ENCODE measurements at regions not wholly inside any gene's neighbourhood (a gene's known extent, or its start where the extent isn't known, plus 50 kb on each side); places are given as distances from the start of the nearest gene placed in this dataset.
"Not testable (repeated sequence)": the region's sequence is repeated elsewhere in the genome, so short reads cannot be mapped to it uniquely, and the experiment has no call there.

DNA sequence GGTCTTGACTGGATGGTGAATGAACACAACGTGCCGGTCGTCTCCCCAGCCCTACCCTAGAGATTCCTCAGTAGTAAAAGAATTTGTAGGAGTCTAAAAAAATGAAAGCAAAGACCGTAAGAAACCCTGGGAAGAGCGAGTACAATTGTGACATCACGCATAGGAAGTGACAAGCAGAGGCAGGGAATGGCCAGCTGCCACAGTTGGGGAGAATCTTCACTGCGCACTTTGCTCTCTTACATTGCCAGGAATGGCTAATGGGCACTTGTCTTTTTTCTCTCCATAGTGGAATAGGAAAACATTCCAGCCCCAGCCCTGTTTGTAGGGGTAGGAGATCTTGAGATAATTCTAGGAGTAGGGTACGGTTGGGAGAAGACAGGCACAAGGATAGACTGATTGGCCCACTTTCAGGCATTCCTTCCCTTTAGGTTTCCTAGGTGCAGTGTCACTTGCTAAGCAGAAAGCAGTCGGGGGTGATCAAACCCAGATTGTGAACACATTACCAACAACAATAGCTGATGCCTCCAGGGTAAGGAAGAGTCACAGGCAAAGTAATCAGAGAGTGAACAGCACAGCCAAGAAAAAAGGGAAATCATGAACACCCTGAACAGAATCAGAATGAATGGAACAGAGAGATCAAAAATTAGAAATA lies 302.7 kb downstream of the MAN2A1 start:
- DNase-seq, result no peak

DNA sequence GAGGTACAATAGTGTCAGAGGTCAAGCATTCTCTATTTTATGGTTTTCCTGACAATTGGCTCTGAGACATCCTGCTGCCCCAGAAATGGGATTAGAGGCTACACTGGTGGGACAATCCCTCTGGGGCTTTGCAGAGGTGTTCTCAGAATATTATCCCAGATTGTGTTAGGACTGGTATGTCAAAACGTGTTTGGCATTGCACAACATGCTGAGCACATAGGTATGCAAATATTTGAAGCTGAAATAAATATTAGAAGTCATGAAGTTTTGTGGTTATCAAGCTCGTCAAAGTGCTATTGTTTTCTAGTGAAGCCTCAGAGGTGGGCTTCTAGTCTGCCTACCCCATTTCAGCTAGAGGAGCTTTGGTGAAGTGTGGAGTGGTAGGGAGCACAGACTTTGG lies 304.4 kb downstream of the MAN2A1 start:
- DNase-seq, result no peak

DNA sequence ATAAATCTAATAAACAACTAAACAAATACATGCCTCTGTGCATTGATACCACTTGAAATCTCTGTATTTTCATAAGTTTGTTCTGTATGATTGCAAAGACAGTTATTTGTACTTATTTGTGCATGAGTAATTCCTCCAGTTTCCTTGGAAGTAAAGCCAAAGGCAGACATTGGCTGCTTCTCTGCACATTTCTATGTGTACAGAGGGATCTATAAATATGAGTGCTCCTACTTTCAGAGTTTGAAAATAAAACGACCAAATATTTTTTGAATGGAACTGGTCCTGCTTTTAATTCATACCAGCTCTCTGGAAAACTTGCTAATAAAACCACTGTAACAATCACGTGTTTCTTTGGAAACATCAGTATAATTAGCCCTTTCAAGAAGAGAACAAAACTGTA lies 306.5 kb downstream of the MAN2A1 start:
- DNase-seq, result no peak

DNA sequence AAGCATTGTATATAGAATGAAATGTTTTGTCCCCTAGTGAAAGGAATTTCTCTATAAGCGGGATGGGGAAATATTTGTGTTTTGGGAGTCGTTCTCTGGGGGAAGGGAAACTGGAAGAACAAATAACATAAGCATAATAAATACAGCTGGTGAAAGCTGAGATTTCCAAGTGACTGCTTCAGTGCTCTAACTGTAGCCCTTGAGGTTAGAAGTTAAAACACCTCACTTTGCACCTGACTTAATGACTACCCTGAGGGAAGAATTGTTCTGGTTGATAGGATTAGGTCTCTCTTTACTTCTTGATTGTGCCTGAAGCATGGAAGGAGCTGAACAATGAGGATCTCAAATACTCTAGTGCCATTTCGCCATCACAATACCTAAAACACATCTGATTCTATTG lies 307.4 kb downstream of the MAN2A1 start:
- no peak for DNase-seq

DNA sequence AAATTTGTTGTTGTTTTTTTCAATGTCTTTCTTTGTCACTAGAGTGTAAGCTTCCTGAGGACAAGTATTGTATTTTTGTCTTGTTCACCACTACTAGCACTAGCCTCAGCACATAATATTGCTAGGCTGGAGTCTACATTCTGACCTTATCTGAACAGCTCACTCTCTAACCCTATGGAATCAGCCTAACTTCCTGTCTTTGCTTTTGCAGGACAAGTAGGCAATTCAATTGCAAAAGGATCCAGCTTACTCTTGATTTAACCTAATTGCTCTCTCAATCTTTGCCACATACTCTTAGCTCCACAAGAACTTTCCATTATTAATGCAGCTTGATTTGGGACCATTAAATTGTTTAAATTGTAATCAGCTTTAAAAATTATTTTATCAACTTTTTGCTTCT lies 308.5 kb downstream of the MAN2A1 start:
- no peak for DNase-seq

DNA sequence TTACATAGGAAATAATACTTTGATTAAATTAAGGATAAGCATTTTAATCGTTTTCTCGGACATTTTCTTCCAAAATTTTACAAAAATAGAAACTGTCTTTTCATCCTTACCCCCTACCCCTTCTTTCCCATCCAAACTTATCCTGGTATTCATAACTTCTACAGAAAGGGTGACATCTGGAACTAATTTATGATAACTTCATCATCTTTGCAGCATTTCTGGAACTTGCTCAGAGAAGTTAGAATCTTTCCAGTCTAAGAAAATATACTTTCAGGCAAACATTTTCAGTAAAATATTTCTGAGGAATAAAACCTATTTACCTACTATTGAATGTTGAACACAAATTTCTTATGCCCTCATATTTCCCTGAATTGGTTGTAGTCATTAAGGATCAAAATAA lies 309.0 kb downstream of the MAN2A1 start:
- no peak for DNase-seq

DNA sequence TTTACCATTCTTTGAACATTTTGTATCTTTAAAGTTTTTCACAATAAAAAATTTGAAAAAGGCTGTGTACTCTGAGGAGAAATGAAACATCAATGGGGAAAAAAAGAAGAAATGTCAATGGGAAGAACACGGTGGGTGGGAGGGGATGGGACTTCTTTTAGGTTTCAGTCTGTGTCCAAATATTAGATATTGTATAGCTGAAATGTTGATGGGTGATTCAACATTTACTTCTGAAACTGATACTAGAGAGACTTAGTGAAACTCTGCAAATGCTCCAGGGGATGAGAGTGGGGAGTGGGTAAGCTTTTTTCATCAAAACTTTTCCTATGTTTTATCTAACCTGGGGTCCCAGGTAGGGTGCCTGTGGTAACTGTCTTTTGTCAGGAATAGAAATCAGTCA lies 311.9 kb downstream of the MAN2A1 start:
- no peak for DNase-seq

DNA sequence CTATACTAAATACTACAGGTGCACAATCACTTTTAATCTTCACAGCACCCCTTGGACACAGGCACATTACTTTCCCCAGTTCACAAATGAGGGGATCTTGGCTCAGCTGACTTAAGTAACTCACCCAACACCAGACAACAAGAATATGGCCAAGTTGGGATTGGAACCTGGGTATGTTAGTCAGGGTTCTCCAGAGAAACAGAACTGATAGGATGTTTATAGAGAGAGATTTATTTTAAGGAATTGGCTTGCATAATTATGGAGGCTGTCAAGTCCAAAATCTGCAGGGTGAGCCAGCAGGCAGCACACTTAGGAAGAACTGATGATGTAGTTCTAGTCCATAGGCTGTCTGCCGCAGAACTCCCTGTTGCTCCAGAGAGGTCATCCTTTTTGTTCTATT lies 312.9 kb downstream of the MAN2A1 start:
- no peak for DNase-seq

DNA sequence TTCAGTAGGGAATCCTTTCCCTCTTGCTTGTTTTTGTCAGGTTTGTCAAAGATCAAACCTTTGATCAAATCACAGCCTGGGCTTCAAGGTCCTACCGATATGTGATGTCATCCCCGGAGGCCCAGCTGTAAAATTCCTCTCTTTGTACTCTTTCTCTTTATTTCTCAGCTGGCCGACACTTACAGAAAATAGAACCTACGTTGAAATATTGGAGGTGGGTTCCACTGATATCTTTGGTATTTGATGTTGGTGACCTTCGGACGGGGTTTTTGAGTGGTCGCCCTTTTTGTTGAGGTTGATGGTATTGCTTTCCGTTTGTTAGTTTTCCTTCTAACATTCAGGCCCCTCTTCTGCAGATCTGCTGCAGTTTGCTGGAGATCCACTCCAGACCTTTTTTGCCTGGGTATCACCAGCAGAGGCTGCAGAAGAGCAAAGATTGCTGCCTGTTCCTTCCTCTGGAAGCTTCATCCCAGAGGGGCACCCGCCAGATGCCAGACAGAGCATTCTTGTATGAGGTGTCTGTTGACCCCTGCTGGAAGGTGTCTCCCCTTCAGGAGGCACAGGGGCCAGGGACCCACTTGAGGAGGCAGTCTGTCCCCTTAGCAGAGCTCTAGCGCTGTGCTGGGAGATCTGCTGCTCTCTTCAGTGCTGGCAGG lies 316.3 kb downstream of the MAN2A1 start:
- not testable (repeated sequence) for DNase-seq

DNA sequence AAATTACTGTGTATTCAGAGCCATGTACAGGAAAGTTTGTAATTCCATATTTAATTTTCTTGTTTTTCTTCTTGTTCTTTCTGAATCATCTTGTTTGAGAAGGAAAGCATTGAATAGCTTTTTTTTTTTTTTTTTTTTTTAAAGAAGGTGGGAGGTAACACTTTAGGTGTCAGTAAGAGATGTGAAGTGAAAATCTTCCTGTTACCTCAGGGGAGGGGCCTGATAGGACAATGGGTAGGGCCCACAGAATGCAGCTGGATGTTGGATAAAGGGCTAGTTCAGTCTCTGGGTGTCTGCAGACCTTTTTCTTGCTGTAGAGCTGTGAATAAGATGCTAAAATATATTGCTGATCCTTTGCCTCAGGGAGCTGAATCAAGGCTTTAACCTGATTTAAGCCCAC lies 317.4 kb downstream of the MAN2A1 start:
- no peak for DNase-seq

DNA sequence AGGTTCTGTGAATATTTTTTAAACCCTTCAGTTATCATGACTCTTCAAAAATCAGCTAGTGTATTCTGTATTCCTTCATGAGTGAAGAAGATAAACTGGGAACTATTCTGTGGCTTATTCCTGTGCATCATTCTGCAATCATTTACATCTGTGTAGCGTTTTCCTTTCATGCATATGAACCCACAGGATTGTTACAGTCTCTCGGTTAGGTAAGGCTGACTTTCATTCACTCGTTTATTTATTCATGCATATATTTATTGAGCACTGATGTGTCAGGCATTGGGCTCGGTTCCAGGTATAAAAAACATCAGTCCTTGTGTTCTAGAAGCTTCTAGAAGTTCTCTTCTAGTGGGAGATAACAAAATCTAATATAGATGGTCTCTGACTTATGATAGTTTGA lies 318.4 kb downstream of the MAN2A1 start:
- no peak for DNase-seq

DNA sequence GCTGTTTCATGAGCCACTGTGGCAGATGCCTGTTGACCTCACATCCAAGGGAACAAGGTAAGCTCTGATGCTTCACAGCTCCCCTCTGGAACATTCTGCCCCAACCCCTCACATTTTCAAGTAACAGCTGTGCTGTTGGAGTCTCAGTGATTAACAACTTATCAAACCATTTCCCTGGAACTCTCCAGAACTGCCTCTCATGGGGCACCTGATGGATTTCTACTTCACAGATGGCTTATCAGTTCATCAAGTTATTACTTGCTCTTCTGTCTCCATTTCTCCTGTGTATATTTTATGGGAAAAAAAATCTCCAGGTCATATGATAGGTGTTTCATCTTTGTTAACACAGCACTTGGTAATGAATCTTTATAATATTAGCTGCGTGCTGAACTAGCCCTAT lies 322.4 kb downstream of the MAN2A1 start:
- DNase-seq, result no peak

DNA sequence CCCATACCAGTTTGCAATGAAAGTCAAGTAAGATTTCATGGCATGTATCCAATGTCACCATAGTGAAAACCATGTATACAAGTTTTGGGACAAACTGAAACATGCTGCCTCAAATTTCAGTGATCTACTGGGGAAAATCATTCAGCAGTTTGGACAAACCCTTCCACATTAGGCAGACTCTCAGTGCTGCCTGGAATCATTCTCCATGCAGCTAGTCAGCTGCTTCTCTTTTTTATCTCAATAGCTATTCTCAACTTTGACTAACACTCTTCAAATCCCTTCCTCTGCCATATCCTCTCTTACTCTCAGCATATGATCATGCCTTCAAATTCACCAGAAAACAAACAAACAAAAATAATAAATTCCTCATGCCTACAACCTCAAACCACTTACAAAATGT lies 323.3 kb downstream of the MAN2A1 start:
- no peak for DNase-seq

DNA sequence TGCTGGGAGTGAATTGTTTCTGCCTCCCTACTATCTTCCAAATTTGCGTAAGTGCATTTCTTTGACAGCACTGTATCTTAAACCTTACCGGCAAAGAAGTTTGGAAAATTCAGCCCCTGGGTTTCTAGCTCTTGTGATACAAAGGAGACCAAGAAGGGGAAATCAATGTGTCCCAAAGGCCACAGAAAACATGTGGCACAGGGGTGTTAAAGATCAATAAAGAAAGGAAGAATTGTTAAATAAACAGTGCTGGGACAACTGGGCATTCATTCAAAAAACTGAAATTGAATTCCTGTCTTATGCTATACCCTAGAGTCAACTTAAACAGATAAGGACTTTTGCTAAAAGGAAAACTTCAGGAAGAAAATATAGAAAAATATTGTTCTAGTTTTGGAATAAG lies 328.1 kb downstream of the MAN2A1 start:
- no peak for DNase-seq

DNA sequence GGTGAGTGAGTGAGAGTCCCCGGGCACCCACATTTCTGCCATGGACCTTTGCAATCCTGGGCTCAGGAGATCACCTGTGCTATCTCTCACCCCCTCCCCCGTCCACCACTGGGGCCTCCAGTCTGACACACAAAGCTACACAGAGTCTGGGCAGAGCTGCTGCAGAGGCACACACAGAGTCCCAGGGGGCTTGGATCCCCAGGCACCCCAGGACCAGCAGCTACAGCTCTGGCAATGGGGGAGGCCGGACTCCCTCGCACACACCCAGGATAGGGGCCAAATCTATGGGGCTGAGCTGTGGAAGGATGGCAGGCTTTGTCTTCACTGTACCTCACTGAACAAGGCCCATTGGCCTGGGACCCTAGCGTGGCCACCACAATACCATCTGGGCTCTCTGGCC lies 328.8 kb downstream of the MAN2A1 start:
- DNase-seq, result no peak

DNA sequence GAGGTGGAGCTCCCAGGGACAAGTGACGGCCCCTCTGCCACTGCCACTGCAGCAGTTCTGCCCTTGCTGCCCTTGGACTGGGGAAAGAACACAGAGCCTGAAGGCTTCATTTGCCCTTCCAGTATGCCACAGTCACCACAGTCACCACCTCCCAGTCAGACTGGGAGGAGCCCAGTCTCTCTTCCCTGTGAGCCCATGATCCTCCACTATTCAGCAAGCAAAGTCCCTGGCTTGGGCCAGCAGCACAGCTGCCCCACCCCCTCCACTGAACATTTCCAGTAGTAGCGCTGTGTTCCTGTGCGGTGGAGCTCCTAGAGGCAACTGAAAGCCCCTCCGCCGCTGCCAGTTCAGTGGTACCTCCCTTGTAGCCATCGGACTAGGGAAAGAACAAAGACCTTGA lies 329.4 kb downstream of the MAN2A1 start:
- DNase-seq, result no peak

DNA sequence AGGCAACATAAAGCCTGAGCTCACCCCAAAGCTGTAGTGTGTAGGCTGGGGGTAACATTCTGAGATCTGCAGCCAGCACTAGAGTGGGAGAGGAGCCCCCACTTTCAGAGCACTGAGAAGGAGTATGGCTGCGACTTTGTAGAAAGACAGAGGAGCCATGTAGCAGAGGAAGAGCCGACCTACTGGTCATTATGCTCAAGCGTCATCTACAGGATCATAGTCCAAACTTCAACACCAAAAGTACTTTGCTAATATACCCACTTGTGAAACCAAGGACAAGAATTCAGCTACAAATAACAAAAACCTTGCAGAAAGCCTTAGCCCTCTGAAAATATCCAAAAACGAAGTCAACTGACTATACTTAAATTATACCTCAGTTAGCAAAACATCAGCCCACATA lies 330.1 kb downstream of the MAN2A1 start:
- no peak for DNase-seq

DNA sequence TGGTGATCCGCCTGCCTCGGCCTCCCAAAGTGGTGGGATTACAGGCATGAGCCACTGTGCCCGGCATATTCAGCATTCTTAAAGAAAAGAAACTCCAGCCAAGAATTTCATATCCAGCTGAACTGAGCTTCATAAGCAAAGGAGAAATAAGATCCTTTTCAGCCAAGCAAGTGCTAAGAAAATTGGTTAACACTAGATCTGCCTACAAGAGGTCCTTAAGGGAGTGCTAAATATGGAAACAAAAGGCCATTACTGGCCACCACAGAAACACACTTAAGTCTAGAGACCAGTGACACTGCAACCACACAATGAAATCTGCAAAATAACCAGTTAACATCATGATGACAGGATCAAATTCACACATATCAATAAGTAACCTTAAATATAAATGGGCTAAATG lies 331.5 kb downstream of the MAN2A1 start:
- DNase-seq, result no peak

DNA sequence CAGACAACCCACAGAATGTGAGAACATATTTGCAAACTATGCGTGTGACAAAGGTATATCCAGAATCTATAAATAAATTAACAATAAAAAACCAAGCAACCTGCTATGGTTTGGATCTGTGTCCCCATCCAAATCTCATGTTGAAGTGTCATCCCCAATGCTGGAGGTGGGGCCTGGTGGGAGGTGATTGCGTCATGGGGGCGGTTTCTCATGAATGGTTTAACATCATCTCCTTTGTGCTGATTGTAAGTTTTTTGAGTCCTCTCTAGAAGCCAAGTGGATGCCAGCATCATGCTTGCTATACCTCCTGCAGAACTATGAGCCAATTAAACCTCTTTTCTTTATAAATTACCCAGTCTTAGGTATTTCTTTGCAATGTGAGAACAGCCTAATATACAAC lies 335.4 kb downstream of the MAN2A1 start:
- no peak for DNase-seq

DNA sequence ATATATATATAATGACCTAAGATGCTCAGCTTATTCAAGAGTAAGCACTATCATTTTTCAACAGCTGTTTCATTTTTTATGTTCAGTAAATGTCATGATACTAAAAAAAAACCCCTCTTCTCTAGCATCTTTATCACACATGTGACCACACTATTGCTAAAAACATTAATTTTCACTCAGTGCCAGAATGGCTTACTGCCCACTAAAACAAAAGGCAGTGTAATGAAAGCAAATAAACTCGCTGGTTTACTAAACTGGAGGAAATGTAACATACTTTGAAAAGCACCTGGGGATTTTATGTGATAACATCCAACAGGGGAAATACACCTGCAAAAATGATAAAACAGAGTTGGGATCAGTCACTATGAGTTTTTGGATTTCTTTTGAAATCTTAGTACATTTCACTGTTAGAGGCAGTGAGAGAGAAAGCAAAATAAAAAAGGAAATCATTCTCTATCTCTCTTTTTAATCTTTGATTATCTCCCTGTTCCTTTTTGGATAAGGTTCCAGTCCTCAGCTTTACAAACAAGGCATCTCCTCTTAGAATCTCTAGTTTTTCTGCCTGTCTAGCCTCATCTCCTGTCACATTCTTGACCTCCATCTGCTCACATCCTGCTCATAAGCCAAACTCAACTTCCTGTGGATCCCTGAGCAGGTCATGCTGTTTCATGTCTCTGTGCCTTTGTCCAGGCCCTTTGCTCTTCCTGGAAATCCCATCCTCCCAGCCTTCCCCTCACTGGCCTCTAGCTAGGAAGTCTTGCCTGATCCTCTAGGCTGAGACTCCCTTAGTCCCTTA lies 338.0 kb downstream of the MAN2A1 start:
- DNase-seq, result no peak

DNA sequence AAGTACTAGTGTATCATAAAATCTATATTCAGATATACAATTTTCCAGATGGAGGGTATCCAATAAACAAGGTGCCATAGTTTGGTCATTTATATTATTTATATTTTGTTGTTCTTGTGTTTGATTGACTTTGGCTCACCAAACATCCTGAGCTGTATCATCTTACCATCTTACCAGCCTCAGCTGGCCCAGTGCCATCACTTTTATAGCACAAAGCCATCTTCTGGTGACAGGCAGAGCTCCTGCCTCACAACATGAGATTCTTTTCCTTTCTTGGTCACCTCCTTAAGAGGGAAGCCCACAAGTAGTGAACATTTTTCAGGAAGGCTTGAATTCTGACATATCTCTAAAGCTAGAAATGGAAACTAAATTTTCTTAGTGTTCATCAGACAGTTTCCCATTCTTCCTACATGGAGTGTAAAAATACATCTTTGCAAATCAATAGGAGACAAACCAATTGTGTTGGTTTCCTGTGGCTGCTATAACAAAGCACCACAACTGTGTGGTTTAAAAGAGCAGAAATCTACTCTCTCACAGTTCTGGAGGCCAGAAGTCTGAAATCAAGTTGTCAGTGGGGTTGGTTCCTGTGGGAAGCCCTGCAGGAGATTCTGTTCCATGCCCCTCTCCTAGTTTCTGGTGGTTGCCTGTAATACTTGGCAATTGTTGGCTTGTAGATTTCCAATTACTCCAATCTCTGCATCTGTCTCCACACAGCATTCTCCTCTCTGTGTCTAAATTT lies 341.8 kb downstream of the MAN2A1 start:
- peak; percentile 10 for DNase-seq

DNA sequence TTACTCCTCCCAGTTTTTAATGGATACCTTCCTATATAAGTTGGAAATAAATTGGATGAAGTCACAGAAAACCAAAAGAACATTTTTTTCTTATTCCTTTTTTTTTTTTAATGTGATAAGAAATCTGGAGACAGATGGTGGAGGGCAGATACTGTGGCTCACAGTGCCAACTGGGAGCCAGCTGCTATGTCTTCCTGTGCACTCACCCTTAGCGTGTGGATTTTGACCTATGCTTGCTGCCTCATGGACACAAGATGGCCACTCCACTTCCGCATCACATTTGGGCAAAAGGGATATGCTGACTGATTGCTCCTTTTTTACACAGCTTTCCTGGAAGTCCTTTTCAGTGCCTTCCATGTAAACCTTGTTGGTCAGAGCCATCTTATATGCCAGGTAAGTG lies 342.6 kb downstream of the MAN2A1 start:
- no peak for DNase-seq

DNA sequence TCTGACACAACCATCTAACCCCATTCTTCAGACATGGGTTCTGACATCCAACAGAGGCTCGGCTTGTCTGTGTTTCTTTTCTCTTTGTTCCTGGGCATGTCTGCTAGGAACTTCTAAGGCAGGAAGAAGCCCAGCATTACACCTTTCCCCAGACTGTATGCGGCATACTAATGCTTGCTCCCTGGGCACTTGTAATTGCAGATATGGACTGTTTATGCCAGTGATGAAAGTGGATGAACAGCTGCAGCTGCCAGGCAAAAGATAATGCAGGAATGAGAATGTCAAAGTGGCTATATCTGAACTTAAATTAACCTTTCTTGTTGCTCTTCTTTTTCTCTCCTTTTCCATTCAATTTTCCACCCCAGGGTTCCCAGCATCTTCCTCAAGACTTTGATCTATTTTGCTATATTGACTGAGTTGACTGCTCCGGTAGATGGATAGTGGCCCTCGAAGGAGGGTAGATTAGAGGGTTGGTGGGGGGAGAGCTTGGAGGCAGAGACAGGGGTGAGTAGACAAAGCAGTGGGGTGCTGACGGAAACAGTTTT lies 344.4 kb downstream of the MAN2A1 start:
- no peak for DNase-seq

Data from CD4-positive, alpha-beta T cell treated with Interleukin-12 subunit alpha and Interleukin-12 subunit beta, for 1 hour (primary cell).